RWPE2 (cell line): ENCODE measurements at regions not wholly inside any gene's neighbourhood (a gene's known extent, or its start where the extent isn't known, plus 50 kb on each side); places are given as distances from the start of the nearest gene placed in this dataset.
A peak's percentile ranks its signal among the peaks of the same experiment; 100 is the strongest.
"Not testable (repeated sequence)": the region's sequence is repeated elsewhere in the genome, so short reads cannot be mapped to it uniquely, and the experiment has no call there.

ENCODE experiments used
- ATAC-seq: fragments of 200-7000 bp; cut with Tn5 transposase; 3 replicates; pipeline ENCODE4 v1.9.1; 2021; ENCODE audit warnings: low read depth
- DNase-seq: peaks from one replicate; pipeline ENCODE4 v3.0.0-alpha.2; 2020; ENCODE audit warnings: low spot score
- H3K27ac ChIP-seq: fragments of 450-650 bp; 2 replicates; pipeline ENCODE4 v1.5.1; 2017; ENCODE audit warnings: mild to moderate bottlenecking; ENCODE audit not compliant: poor library complexity, severe bottlenecking
- H3K27me3 ChIP-seq: fragments of 250-450 bp; sonication (Bioruptor Pico); 2 replicates; pipeline ENCODE4 v1.5.1; 2021; ENCODE audit warnings: mild to moderate bottlenecking, moderate library complexity; ENCODE audit not compliant: insufficient read depth, poor library complexity, severe bottlenecking
- H3K36me3 ChIP-seq: fragments of 250-450 bp; sonication (Bioruptor Pico); 2 replicates; pipeline ENCODE4 v1.5.1; 2020; ENCODE audit warnings: low read depth, mild to moderate bottlenecking, moderate library complexity
- H3K4me1 ChIP-seq: fragments of 250-450 bp; sonication (Bioruptor Pico); 2 replicates; pipeline ENCODE4 v1.5.1; 2021; ENCODE audit warnings: mild to moderate bottlenecking, moderate library complexity; ENCODE audit not compliant: insufficient read depth, poor library complexity, severe bottlenecking
- H3K4me3 ChIP-seq: fragments of 250-450 bp; sonication (Bioruptor Pico); 2 replicates; pipeline ENCODE4 v1.5.1; 2021; ENCODE audit warnings: mild to moderate bottlenecking, moderate library complexity; ENCODE audit not compliant: severe bottlenecking
- H3K9me3 ChIP-seq: fragments of 250-450 bp; sonication (Bioruptor Pico); 2 replicates; pipeline ENCODE4 v1.5.1; 2021; ENCODE audit warnings: mild to moderate bottlenecking, moderate library complexity; ENCODE audit not compliant: severe bottlenecking
- CTCF ChIP-seq: fragments of 450-650 bp; IDR thresholded peaks from one replicate; pipeline ENCODE4 v1.5.1; 2017; ENCODE audit warnings: mild to moderate bottlenecking, moderate library complexity; ENCODE audit not compliant: poor library complexity, severe bottlenecking

GRCh38 chr3:177803500-177803899 lies 606.2 kb upstream of the TBL1XR1 start:
- TF ChIP-seq CTCF = no peak
- no peak overlapping the region for H3K4me3 ChIP-seq
- no peaks in the 10 kb centered on the region for H3K27me3 ChIP-seq

GRCh38 chr3:177804032-177804431 lies 606.8 kb upstream of the TBL1XR1 start:
- no peak for TF ChIP-seq CTCF
- Histone ChIP-seq H3K27ac (no peak overlapping the region), H3K4me3 (no peak overlapping the region), H3K27me3 (no peaks in the 10 kb centered on the region), H3K36me3 (no peaks in the 10 kb centered on the region), H3K9me3 (no peaks in the 10 kb centered on the region), H3K4me1 (no peaks in the 10 kb centered on the region)
- no peak for ATAC-seq
- no peak for DNase-seq

More at GRCh38 chr3:177803500-177803899, 606.2 kb upstream of the TBL1XR1 start:
- H3K4me1 ChIP-seq = no peaks in the 10 kb centered on the region
- DNase-seq (no peak), ATAC-seq (no peak)
- H3K27ac ChIP-seq = no peak overlapping the region
- H3K9me3 ChIP-seq = no peaks in the 10 kb centered on the region
- H3K36me3 ChIP-seq = no peaks in the 10 kb centered on the region

- H3K4me3 ChIP-seq = no peak overlapping the region
- H3K27me3 ChIP-seq = no peaks in the 10 kb centered on the region
- no peak for TF ChIP-seq CTCF
- no peaks in the 10 kb centered on the region for H3K9me3 ChIP-seq
- peaks cover 2% of the 10 kb centered on the region for H3K4me1 ChIP-seq
- H3K36me3 ChIP-seq = no peaks in the 10 kb centered on the region
- no peak for DNase-seq
- ATAC-seq = no peak
- H3K27ac ChIP-seq = no peak overlapping the region
These were observed 607.4 kb upstream of the TBL1XR1 start for GRCh38 chr3:177804646-177805045.

GRCh38 chr3:177807150-177807875 lies 610.0 kb upstream of the TBL1XR1 start:
- Histone ChIP-seq H3K9me3 (no peaks in the 10 kb centered on the region), H3K27me3 (no peaks in the 10 kb centered on the region), H3K4me3 (no peak overlapping the region), H3K27ac (peak overlapping the region; percentile 20), H3K36me3 (no peaks in the 10 kb centered on the region), H3K4me1 (peaks cover 11% of the 10 kb centered on the region)
- ATAC-seq = 0 out of 3 replicates have a peak, but pooled peaks have one; percentile 34
- DNase-seq = no peak
- no peak for TF ChIP-seq CTCF

- not testable (repeated sequence) for DNase-seq, H3K27ac ChIP-seq, ATAC-seq, H3K27me3 ChIP-seq, H3K9me3 ChIP-seq, H3K36me3 ChIP-seq, H3K4me3 ChIP-seq
- H3K4me1 ChIP-seq = peaks cover 11% of the 10 kb centered on the region
These were observed 611.7 kb upstream of the TBL1XR1 start for GRCh38 chr3:177808928-177809478.
